ENCODE measurements at regions not wholly inside any gene's neighbourhood (a gene's known extent, or its start where the extent isn't known, plus 50 kb on each side); places are given as distances from the start of the nearest gene placed in this dataset.

DNA sequence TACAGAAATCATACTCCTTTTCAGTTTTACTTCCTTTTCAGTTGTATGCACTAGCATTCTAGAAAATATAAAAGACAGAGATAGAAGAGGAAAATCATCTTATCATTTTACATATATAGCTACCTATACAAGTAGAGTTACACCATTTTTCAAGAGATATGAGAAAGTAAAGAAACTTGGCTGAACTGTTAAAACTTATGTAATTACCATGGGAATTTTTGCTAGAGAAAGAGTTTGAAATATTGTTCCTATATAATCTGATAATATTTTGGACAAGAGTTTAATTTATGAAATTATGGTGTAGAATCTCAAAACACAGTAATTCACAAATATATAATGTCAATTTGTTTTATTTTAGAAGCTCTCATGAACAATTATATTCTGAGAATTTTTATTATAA lies 180.8 kb downstream of the PLPPR4 start:
- TF ChIP-seq, protein P1, sequence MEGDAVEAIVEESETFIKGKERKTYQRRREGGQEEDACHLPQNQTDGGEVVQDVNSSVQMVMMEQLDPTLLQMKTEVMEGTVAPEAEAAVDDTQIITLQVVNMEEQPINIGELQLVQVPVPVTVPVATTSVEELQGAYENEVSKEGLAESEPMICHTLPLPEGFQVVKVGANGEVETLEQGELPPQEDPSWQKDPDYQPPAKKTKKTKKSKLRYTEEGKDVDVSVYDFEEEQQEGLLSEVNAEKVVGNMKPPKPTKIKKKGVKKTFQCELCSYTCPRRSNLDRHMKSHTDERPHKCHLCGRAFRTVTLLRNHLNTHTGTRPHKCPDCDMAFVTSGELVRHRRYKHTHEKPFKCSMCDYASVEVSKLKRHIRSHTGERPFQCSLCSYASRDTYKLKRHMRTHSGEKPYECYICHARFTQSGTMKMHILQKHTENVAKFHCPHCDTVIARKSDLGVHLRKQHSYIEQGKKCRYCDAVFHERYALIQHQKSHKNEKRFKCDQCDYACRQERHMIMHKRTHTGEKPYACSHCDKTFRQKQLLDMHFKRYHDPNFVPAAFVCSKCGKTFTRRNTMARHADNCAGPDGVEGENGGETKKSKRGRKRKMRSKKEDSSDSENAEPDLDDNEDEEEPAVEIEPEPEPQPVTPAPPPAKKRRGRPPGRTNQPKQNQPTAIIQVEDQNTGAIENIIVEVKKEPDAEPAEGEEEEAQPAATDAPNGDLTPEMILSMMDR (IDR thresholded peaks at IDR 0.05): no peak
- H3K4me1 ChIP-seq: no peaks in the 10 kb centered on the region
- H3K9me3 ChIP-seq: no peaks in the 10 kb centered on the region
- DNase-seq (ENCODE audit: low spot score in 2 of 2): no peak
- no peaks in the 10 kb centered on the region for H3K36me3 ChIP-seq
- H3K4me3 ChIP-seq: no peak overlapping the region
- intact Hi-C loops (cut with DNase I): no loop called here
- no peak overlapping the region for H3K27ac ChIP-seq
- no peaks in the 10 kb centered on the region for H3K27me3 ChIP-seq

DNA sequence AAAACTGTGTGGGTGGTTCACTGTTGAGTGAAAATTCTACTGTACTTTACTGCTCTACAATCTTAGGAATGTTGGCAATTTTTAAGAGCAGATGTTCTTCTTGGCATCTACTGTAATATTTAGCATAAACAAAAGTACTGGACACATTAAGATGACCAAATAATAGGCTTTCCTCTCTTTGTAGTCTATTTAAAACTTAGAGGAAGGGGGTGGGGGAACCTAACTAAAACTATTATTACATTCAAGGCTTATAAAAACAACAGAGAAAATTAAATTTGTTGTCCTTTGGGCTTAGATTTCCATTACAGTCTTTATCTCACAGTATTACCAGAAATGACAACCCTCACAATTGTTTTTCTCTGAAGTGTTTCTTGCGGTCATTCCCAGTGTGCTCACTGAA lies 181.2 kb downstream of the PLPPR4 start:
- Histone ChIP-seq H3K27me3 (no peaks in the 10 kb centered on the region), H3K9me3 (no peaks in the 10 kb centered on the region), H3K27ac (no peak overlapping the region), H3K36me3 (no peaks in the 10 kb centered on the region), H3K4me1 (no peaks in the 10 kb centered on the region), H3K4me3 (no peak overlapping the region)
- no peak for DNase-seq (ENCODE audit: low spot score in 2 of 2)
- TF ChIP-seq, protein P1 (IDR thresholded peaks at IDR 0.05): no peak
- intact Hi-C loops (cut with DNase I): no loop called here

DNA sequence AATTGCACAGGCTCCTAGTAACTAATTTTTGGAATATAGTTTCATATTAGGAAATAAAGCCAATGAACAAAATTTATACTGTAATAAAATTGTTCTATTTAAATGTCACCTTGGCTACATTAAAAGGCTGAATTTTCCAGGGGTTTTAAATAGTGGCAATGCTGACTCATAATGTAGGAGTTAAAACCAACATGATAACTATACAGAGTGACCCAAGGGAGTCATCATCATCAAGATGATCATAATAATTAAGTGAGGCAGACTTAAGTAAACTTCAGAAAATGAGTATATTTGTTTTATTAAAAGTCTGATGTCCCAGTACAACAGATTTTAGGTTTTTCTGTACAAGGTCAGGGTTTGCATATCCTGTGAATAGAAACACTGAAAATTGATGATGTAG lies 183.4 kb downstream of the PLPPR4 start:
- Histone ChIP-seq H3K27me3 (no peaks in the 10 kb centered on the region), H3K4me3 (no peak overlapping the region), H3K36me3 (no peaks in the 10 kb centered on the region), H3K4me1 (no peaks in the 10 kb centered on the region), H3K9me3 (no peaks in the 10 kb centered on the region), H3K27ac (no peak overlapping the region)
- intact Hi-C loops (cut with DNase I): no loop called here
- TF ChIP-seq, protein P1 (IDR thresholded peaks at IDR 0.05): no peak
- DNase-seq (ENCODE audit: low spot score in 2 of 2): no peak

DNA sequence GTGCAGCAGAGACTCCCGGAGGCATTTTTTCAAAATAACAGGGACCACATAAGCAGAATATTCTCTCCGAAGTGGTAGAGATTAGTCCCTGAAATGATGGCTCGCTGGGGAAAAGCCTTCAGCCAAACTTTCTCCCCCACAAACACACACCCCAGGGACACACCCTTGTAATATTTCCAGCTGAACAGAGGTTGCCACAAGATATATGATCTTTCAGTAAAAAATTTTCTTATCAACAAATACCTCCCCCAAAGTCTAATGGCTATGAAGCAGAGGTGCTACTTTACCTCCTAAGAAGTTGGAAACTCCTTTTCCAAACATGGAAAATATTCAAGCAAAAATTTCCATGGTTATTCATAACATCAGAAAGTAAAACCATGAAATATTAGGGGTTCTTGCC lies 190.2 kb upstream of the PALMD start:
- TF ChIP-seq, protein P1 (IDR thresholded peaks at IDR 0.05): no peak

DNA sequence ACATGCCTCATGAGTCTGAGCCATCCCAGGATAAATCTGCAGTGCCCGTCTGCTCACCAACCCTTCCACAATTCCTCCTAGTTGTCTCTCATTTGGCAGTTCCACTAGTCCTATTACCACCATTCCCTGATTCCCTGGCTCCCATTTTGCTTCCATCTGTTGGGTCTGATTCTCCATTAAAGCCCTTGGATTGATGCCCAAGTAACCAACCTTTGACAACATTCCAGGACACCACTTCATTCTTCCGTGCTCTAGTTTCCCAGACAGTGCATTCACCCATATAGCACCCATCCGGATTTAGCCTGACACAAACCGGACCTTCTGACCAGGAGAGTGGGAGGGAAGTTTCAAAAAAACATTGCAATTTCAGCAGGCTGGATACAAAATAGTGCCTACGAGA lies 189.4 kb upstream of the PALMD start:
- Histone ChIP-seq H3K27ac (no peak overlapping the region), H3K9me3 (no peaks in the 10 kb centered on the region), H3K36me3 (no peaks in the 10 kb centered on the region), H3K27me3 (no peaks in the 10 kb centered on the region), H3K4me3 (no peak overlapping the region), H3K4me1 (no peaks in the 10 kb centered on the region)
- no peak for DNase-seq (ENCODE audit: low spot score in 2 of 2)
- intact Hi-C loops (cut with DNase I): no loop called here
- TF ChIP-seq, protein P1 (IDR thresholded peaks at IDR 0.05): no peak

More for the DNA sequence above, 190.2 kb upstream of the PALMD start:
- no peak overlapping the region for H3K27ac ChIP-seq
- DNase-seq (ENCODE audit: low spot score in 2 of 2): no peak
- H3K4me1 ChIP-seq: no peaks in the 10 kb centered on the region
- H3K4me3 ChIP-seq: no peak overlapping the region
- no peaks in the 10 kb centered on the region for H3K36me3 ChIP-seq
- no peaks in the 10 kb centered on the region for H3K9me3 ChIP-seq
- H3K27me3 ChIP-seq: no peaks in the 10 kb centered on the region
- intact Hi-C loops (cut with DNase I): no loop called here

All from ascending aorta (tissue), 2 donors.